ENCODE measurements at regions not wholly inside any gene's neighbourhood (a gene's known extent, or its start where the extent isn't known, plus 50 kb on each side); places are given as distances from the start of the nearest gene placed in this dataset.

GRCh38 chr11:91955206-91955605 lies 269.4 kb upstream of the FAT3 start:
- H3K4me1 ChIP-seq: no peaks in the 10 kb centered on the region
- H3K36me3 ChIP-seq: no peaks in the 10 kb centered on the region
- TF ChIP-seq CTCF (IDR thresholded peaks at IDR 0.05): no peak
- no peaks in the 10 kb centered on the region for H3K27me3 ChIP-seq
- no peak for DNase-seq (ENCODE audit: low spot score in 2 of 2)
- no peaks in the 10 kb centered on the region for H3K9me3 ChIP-seq
- no peak overlapping the region for H3K27ac ChIP-seq
- intact Hi-C loops (cut with DNase I): no loop called here
- no peak overlapping the region for H3K4me3 ChIP-seq

GRCh38 chr11:91952056-91952455 lies 272.6 kb upstream of the FAT3 start:
- Histone ChIP-seq H3K27ac (no peak overlapping the region), H3K4me3 (no peak overlapping the region), H3K4me1 (peaks cover 0 to 9% of the 10 kb centered on the region in 2 donors), H3K9me3 (no peaks in the 10 kb centered on the region), H3K27me3 (no peaks in the 10 kb centered on the region), H3K36me3 (no peaks in the 10 kb centered on the region)
- no peak for DNase-seq (ENCODE audit: low spot score in 2 of 2)
- intact Hi-C loops (cut with DNase I): no loop called here
- TF ChIP-seq CTCF (IDR thresholded peaks at IDR 0.05): no peak

GRCh38 chr11:91947215-91947820 lies 277.3 kb upstream of the FAT3 start:
- H3K4me1 ChIP-seq: peaks cover 2 to 18% of the 10 kb centered on the region in 2 donors
- H3K27me3 ChIP-seq: no peaks in the 10 kb centered on the region
- TF ChIP-seq CTCF (IDR thresholded peaks at IDR 0.05): no peak
- H3K27ac ChIP-seq: peak overlapping the region; percentile 11 to 52
- peak overlapping the region in 1 of 2 donors; percentile 4 for H3K4me3 ChIP-seq
- no peaks in the 10 kb centered on the region for H3K9me3 ChIP-seq
- intact Hi-C loops (cut with DNase I): loop anchor here (1.0 to 10.0 kb wide), 2 partner anchors 36 to 277 kb away; partner anchors contain the start of gene FAT3
- no peaks in the 10 kb centered on the region for H3K36me3 ChIP-seq
- DNase-seq (ENCODE audit: low spot score in 2 of 2): peak in 1 of 2 donors; percentile 70

GRCh38 chr11:91946397-91946951 lies 278.1 kb upstream of the FAT3 start:
- Histone ChIP-seq H3K36me3 (no peaks in the 10 kb centered on the region), H3K4me3 (no peak overlapping the region), H3K4me1 (peaks cover 2 to 18% of the 10 kb centered on the region in 2 donors), H3K27me3 (no peaks in the 10 kb centered on the region), H3K9me3 (no peaks in the 10 kb centered on the region), H3K27ac (peak overlapping the region; percentile 28 to 51)
- TF ChIP-seq CTCF (IDR thresholded peaks at IDR 0.05): no peak
- DNase-seq (ENCODE audit: low spot score in 2 of 2): no peak
- intact Hi-C loops (cut with DNase I): loop anchor here (10.0 kb wide), 1 partner anchor 278 kb away; the partner anchor contains the start of gene FAT3

- DNase-seq (ENCODE audit: low spot score in 2 of 2): no peak
- H3K4me1 ChIP-seq: no peaks in the 10 kb centered on the region
- intact Hi-C loops (cut with DNase I): no loop called here
- H3K27me3 ChIP-seq: no peaks in the 10 kb centered on the region
- TF ChIP-seq CTCF (IDR thresholded peaks at IDR 0.05): no peak
- no peaks in the 10 kb centered on the region for H3K36me3 ChIP-seq
- no peaks in the 10 kb centered on the region for H3K9me3 ChIP-seq
- no peak overlapping the region for H3K4me3 ChIP-seq
- H3K27ac ChIP-seq: no peak overlapping the region
These were observed 289.5 kb upstream of the FAT3 start for GRCh38 chr11:91935120-91935519.

Data from ascending aorta (tissue), 2 donors.